Uterus (tissue), 2 donors: ENCODE measurements at regions not wholly inside any gene's neighbourhood (a gene's known extent, or its start where the extent isn't known, plus 50 kb on each side); places are given as distances from the start of the nearest gene placed in this dataset.

Source experiments
- CTCF ChIP-seq, 4 experiments: fragments of 200-600 bp in 2 of 4; fragments of 450-650 bp in 2 of 4; sonication (generic) in 2 of 4; IDR thresholded peaks; one replicate each; pipeline ENCODE4 v1.5.1; 2016 to 2019; ENCODE audit warnings: antibody characterized with exemption in 4 of 4, mild to moderate bottlenecking in 2 of 4, moderate library complexity in 1 of 4
- POLR2A ChIP-seq, 2 donors: fragments of 450-650 bp; IDR thresholded peaks; one replicate each; pipeline ENCODE4 v1.6.1; 2016; ENCODE audit warnings: antibody characterized with exemption in 2 of 2, mild to moderate bottlenecking in 1 of 2, moderate library complexity in 1 of 2

GRCh38 chr5:116841734-116842133 is 267.1 kb upstream of the SEMA6A start:
- TF ChIP-seq CTCF (IDR thresholded peaks at IDR 0.05) (no peak), POLR2A (IDR thresholded peaks at IDR 0.05) (no peak)
